HG03196 (cell line): ENCODE measurements at regions not wholly inside any gene's neighbourhood (a gene's known extent, or its start where the extent isn't known, plus 50 kb on each side); places are given as distances from the start of the nearest gene placed in this dataset.

Source experiments
- ATAC-seq: cut with Tn5 transposase; IDR thresholded peaks from one replicate; pipeline ENCODE4 v1.9.1; 2021; ENCODE audit not compliant: unreplicated experiment

DNA sequence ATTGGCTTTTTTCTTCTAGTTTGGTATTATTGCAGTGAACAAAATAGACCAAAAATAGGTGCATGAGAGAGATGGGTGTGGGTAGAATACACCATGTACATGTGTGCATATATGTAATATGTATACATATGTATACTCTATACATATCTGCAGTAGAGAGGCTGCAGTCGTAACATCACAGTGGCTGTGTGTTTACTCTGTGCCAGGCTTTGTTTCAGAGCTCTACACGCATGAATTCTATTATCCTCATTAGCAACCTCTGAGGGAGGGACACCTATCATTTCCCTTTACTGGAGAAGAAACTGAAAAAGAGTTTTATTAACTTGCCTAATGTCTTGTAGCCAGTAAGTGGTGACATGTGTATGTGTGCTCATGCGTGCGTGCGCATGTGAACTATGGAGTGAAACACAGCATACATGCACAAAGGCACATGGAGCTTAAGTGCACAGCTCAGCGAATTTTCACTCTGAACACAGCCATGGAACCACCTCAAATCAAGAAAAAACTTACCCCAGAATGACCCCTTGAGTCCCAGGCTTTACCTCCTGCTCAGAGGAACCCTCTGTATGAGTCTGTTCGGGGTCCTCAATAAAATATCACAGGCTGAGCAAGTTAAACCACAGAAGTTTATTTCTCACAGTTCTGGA is 452.5 kb downstream of the CDH26 start:
- no peak for ATAC-seq

DNA sequence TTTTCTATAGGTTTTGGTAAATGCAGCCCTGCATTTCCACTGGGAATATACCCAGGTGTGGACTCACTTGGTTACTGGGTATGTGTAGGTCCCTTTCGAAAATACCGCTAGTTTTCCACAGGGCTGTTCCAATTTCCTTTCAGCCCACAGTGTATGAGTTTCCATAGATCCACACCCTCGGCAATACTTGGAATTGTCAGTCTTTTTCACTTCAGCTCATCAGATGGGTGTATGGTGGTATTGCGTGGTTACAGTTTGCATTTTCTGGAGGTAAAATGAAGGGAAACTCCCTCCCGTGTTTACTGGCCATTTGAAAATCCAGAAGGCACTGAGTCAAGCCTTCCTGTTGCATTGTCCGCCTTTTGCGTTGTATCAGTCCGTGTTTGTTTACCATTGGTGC is 453.6 kb downstream of the CDH26 start:
- ATAC-seq: no peak

DNA sequence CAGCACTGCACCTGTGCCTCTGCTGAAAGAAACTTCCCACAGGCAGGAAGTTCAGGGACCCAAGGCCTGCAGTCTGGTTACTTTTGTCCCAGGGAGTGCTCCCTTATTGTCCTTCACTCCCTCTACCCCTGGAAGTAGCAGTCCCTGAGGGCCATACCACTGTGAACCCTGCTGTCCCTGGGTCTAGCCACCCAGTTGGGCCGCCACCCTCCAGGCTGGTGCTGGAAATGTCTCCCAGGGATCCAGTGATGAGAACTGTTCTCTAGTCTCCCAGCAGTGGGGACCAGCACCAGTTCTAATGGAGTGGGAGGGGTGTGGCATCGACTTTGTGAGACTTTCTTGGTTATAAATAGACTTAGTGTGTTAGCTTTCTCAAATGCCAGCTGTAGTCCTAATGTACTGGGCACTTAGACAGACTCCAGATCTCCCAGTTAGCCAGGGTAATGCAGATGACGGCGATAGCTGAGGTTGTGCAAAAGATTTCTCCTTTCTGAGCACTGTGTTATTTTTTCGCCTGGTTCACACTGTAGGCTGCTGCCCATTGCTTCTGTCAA is 462.5 kb downstream of the CDH26 start:
- ATAC-seq: no peak

DNA sequence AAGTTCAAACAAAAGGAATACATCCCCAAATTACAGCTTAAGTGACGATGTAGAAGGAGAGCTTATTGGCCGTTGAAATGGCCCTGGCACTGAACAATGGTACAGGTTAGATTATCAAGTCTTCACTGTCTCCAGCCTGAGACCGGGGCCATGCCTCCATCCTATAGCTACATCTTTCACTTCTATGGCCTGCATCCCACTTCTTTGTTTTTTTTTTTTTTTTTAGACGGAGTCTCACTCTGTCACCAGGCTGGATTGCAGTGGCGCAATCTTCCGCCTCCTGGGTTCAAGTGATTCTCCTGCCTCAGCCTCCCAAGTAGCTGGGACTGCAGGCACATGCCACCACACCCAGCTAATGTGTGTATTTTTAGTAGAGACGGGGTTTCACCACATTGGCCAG is 464.6 kb downstream of the CDH26 start:
- no peak for ATAC-seq

DNA sequence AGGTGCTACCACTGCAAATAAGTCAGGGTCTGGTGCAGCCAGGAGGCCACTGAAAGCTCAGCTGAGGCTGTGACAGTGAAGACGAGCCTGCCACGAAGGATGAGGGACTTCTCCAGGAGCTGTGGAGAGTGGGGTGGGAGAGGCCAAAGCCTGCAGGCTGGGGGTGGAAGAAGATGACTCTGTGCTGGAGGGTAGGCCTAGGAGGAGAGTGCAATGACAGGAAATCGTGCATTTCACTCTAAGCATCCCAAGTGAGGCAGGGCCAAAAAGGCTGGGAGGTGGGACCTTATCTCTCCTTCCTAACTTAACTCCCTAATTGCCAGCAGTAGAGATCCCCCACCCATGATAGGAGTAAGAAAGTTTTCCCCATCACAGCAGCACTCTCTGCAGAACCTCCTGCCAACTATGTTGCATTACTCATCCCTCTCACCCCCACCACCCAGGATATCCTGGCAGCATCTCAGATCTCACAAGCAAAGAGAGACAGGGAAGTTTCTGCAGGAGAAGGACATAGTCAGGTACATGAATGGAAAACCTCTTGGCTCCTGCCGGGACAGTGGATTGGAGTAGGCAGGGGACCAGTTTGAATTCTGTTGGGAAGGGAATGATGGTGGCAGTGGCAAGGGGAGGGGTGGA is 466.2 kb downstream of the CDH26 start:
- no peak for ATAC-seq

DNA sequence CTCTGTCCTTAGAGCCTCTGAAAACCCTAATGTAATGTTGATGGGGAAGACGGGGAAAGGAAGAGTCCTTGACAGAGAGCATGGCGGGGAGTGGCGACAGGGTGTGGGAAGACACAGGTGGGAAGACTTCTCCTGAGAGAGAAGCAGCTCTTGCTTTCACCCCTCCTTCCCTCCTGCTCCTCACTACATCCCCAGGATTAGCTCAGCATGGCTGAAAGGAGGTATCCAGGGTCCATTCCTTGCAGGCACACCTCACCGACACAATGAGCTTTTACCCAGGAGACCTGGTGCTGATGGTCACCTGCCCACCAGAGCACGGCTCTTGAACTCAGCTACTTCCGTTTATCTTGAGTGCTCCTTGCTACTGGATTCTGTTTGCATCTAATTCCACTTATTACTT is 469.3 kb downstream of the CDH26 start:
- ATAC-seq: no peak

DNA sequence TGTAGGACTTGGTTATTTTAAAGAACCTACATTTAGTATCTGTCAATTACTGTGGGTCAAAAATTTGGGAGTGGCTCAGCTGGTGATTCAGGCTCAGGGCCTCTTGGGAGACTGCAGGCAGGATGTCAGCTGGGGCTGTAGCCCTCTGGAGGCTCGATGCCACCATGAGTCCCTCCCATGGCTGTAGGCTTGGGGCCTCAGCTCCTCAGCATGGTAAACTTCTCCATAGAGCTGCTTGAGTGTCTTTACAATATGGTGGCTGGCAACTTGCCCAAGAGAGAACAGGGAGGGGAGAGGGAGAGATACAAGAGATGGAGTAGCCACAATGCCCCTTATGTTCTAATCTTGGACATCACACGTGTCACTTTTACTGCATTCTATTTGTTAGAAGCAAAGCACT is 470.4 kb downstream of the CDH26 start:
- ATAC-seq: no peak

DNA sequence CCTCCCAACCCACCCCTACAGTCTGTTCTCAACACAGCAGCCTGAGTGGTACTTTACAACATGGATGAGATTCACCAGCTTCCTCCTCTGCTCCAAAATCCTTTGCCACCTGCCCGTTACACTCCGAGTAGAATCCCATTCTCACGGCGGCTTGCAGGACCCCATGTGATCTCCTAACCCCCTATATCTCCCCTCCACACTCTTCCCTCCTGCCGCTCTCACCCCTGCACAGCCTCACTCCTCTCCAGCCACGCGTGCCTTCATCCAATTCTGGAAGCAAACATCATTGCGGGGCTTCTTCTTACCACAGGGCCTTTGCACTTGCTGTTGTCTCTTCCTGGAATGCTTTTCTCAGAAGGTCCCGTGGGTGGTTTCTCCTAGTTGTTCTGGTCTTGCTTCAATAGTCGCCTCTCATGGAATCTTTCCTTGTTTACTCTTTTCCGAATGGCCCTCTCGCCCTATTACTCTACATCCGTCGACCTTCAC is 472.3 kb downstream of the CDH26 start:
- no peak for ATAC-seq

DNA sequence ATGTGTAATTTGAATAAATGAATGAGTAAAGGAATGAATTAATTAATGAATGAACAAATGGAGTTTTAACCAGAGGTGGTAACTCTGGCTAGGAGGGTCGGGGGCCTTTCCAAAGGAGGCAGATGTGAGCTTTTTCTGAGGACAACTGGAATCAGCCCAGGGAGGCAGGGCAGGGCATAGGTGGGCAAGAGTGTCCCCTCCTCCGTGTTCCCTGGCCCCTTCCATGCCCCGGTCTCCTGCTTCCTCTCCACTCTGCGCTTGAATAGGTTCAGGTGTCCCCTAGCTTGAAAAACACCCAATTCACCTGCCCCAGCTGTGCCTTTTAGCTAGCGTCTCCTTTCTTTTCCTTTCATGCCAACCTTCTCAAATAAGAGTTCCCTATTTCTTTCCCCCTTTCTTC is 473.1 kb downstream of the CDH26 start:
- ATAC-seq: no peak

DNA sequence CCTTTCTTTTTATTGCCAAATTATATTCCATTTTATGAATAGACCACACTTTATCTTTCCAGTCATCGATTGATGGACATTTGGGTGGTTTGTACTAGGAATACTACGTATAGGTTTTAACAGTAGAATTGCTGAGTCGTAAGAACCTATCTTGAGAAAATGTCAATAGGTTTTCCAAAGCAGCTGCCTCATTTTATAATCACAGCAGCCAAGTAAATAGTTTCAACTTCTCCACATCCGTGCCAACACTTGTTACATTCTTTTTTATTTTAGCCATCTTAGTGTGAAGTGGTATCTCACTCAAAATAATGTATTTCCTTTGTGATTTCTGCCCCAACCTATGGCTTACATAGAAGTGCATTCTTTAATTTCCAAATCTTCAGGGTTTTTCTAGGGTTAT is 479.2 kb downstream of the CDH26 start:
- no peak for ATAC-seq

DNA sequence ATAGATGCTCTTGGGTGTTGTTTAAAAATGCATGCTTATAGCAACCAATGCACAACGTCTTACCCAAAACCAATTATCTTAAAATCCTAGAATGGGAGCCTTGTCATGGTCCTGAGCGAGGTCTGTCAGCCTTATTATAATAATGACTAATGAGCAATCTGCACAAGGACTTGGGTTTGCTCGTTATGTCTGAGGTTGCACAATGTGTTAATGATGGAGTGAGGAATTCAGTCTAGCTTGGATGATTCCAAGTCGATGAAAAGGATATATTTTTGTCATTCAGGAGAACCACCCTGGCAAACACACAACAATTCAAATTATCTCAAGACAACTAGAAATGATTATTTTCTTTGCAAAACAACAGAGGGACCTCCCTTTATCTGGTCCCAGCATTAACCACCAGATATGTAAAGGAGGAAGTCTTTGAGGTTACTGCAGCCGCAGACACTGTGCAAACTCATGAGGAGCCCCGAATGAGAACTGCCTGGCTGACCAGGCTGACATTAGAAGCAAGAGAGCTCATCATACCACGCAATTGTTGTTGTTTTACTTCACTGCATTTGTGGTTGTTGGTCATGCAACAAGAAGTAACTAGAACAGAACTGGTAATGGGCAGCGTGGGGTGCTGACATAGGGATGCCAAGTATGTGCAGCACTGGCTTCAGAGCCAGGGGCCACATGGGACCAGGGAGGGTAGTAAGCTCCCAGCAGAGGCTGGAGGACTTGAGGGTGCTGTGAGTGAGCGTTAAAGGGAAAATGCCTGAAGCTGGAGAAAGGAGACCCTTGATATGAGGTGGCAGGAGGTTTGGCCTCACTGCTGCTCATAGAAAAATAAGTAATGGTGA is 488.3 kb downstream of the CDH26 start:
- no peak for ATAC-seq

DNA sequence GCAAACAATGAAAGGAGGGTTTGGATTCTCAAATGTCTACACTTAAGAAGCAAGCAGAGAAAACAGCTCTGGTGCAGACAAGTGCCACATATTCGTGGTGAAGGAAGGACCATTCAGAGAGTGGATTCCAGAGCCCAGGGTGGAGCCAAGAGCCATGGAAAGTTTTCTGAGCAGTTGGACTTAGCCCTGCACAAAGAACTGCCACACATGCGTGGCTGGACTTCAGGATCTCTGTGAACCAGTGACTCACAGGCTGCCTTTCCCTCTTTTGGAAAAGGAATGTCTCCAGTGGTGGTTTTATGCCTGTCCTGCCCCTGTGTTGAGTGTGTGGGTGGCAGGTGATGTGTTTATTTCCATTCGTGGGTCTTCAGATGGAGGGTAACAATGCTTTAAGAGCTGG is 489.5 kb downstream of the CDH26 start:
- no peak for ATAC-seq

DNA sequence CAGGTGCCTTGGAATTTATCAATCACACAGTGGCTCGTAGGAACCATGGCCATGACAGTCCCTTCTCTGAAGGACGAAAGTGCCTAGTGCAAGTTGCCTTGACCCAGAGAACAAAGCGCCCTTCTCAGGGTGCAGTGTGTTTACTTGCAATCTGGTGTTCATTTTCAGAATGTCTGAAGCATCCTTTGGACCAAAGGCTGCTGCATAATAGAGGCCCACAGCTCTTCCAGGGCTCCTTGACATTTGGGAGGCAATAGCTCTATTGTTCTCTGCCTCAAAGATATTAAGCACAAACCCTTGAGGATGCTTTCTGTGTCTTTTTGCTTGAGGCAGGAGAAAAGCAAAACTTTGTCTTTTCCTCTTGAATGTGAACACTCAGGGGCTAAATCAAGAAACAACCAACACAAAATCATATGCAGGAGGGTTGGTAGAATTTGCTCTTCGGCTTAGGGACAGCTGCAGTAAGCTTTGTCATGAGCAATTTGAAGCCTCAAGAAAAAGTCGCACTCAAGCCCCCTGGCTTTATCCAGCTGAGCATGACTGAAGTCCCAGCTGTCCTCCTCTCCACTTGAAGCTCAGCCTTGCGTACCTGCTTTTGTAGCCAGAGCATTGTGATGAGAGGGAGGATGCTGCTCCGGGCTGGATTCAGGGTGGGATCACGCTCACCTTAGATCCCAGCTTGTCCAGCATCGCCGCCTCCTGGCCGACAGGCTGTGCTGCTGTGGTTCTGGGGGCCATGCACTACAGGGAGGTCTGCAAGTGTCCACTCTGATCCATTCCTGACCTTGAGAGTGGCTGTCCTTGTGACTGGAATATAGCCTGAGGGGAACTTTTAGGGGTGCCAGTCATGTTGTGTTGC is 495.4 kb downstream of the CDH26 start:
- ATAC-seq: no peak

DNA sequence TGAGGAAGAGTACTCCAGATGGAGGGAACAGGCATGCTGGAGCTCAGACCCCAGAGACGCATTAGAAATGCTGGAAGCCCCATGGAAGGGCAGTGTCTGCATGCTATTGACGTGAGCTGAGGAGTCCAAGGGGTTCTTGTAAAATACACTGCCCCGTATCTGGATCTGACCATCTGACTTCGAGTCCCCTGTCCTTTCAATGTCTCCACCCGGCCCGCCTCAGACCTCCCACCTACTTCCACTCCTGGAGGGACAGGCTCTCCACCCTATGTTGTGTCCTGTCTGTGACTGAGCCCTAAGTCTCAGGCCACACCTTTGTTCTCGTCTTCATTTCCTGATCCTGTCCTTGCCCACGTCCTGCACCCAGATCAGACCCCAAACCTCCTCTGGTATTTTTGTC is 496.3 kb downstream of the CDH26 start:
- ATAC-seq: no peak

DNA sequence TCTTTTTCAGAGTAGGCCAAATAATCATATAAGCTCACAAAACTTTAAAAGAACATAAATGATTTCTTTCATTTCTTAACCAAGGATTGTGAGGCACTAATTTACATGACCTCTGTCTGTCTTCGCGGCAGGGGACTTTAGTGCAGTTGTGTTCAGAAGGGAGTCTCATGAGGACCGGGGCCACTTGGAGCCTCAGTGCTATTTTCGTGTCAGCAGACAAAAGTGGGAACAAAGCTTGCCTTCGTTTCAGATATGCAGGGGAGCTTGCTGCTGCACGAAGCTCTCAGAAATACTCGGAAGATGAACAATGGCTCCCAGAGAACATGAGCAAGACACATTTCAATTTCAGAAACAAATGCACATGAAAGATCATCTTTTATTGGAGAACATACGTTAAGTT is 497.0 kb downstream of the CDH26 start:
- no peak for ATAC-seq

DNA sequence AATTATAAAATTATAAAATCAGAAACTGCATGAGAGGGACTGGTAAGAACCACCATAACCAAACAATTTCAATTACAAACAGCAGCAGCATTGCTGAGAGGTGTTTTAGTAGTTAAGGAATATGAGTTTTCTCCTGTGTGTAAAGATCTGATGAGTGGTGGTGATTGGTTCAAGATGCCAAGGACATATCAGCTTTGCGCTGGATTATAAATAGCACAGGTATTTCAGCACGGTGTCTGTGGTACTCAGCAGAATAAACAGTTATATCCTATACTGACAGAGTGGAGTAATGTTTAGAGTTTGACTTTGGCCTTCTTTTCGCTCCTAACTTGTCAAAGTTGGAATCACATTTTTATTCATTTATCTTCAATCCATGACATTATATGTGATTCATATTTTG is 501.0 kb downstream of the CDH26 start:
- no peak for ATAC-seq

DNA sequence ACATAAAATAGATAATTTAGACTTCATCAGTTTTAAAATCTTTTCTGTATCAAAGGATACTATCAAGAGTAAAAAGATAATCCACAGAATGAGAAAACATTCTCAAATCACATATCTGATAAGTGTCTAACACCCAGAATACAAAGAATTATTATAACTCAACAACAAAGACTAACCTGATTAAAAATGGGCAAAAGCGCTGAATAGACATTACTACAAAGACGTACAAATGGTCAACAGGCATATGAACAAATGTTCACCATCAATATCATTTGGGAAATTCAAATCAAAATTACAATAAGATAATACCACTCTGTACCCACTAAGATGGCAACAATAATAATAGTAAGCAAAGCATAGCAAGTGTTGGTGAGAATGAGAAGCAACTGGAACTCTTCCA is 503.8 kb downstream of the CDH26 start:
- no peak for ATAC-seq

DNA sequence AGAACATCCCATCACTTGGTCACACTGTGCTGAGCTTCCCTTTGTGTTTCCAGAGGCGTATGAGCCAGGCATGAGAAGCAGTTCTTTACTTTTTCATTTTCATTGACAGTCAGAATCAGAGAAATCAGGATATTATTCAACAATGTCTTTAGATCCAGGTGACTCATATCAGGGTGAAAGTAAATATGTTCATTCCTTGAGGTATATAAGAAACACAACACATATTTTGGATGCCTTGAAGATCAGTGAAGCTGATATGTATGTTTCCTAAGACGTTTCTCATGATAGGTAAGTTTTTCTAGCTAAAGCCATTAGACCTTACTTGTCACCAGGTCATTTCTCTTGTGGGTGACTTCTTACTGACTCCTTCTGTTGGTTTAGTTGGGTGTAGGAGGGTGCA is 505.6 kb downstream of the CDH26 start:
- no peak for ATAC-seq

DNA sequence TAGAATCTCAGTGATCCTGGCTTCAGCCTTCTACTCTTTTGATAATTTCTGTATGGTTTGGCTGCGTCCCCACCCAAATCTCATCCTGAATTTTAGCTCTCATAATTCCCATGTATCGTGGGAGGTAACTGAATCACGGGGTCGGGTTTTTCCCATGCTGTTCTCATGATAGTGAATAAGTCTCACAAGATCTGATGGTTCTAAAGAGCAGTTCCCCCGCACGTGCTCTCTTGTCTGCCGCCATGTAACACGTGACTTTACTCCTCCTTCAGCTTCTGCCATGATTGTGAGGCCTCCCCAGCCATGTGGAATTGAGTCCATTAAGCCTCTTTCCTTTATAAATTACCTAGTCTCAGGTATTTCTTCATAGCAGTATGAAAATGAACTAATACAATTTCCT is 507.2 kb downstream of the CDH26 start:
- no peak for ATAC-seq

DNA sequence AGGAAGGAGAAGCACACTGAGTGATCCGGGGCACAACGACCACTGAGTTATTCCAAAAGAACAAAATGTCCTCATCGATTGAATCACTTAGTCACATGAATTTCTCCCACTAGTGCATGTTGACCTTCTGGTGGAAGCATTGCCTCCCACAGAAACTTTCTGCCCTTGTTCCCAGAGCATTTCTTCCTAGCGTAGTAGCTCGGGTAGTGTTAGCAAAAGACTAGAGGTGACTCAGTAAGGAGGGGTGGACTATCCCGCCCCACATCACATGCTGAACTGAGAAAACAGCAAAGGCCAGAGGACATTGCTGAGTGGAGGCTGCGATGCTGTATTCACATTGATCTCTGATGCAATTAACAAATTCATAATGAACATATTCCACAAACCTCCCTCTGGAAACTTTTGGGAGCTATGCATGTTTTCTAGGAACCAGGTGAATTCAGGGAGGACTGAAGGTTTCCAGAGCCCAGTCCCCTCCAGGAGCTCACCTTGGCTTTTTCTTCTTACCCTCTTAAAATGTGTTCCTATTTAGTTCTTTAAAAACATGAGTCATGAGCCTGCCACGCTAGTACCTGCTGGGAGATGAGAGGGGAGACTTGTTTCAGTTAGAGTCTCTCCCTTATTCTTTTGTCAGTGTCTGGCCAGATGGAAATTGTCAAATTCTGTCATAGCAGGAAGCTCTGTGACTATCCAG is 507.9 kb downstream of the CDH26 start:
- ATAC-seq: no peak
